NCI-H82 treated with DMSO at 0.1 percent for 48 hours (cell line): ENCODE measurements at regions not wholly inside any gene's neighbourhood (a gene's known extent, or its start where the extent isn't known, plus 50 kb on each side); places are given as distances from the start of the nearest gene placed in this dataset.

Source experiments
- DNase-seq: peaks from one replicate; lab custom pipeline; 2025; ENCODE audit not compliant: unreplicated experiment; lab: John Stamatoyannopoulos, UW

DNA sequence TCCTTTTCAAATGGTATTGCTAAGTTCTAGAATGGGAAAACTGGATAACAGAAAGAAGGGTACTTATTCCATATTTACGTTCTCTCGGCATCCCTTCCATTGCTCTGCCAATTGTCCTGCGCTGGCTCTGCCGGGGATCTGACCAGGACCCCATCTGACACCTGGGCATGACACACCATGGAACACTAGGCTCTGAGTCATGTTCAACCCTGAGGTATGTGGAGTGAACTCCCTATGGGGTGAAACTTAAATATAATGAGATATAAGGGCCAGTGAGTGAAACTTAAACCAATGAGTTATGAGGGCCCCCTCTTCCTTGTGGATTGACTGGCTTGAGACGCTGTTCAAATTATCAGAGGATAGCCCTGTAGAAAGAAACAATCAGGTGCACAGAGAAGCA is 55.1 kb upstream of the ZEB1 start:
- no peak for DNase-seq

DNA sequence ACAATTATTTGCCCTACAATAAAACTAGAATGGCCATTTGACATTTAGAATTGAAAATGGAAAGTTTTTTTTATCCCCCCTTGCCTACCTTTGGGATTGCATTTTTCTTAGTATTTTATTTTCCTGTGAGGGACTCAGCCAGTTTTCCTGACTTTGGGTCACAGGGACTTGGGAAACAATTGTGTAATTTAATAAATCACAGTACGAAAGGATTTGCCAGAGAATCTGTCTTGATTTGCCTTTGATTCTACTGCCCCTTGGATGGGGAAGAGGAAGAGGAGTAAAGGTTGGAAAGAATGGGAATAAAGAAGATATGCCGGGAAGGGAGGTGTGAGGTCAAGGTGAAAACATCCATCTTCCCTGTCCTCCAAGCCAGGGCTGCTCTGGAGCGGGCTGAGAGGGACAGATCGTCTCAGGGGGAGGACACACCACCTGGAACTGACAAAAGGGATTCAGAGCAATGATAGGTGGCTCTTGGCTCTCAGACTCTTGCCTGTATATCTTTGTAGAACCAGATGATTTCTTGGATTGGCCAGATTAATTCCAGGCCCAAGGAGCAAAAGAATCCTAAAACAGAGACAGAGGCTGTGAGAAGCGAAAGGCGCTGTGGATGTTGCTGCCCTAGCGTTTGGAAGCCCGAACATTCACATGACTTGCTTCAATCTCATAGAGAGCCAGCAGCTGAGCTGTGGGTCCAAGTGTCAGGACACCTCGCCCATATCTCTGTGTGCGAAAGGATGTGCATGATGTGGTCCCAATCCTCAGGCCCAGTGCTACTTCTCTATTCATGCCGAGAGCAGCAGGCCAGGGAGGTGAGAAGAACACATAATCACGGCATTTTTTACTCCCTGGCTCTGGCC is 50.3 kb upstream of the ZEB1 start:
- DNase-seq = no peak
